Progenitor cell of endocrine pancreas (in vitro differentiated cells): ENCODE measurements at regions not wholly inside any gene's neighbourhood (a gene's known extent, or its start where the extent isn't known, plus 50 kb on each side); places are given as distances from the start of the nearest gene placed in this dataset.

ENCODE experiments used
- DNase-seq: peaks from one replicate; pipeline ENCODE4 v3.0.0; 2021; ENCODE audit warnings: low spot score; ENCODE audit not compliant: unreplicated experiment
- H3K27ac Mint-ChIP-seq: 2 replicates; pipeline ENCODE4 v1.8.0; 2021; ENCODE audit warnings: mild to moderate bottlenecking, moderate library complexity, mixed read lengths
- H3K27me3 Mint-ChIP-seq: 2 replicates; pipeline ENCODE4 v1.8.0; 2021; ENCODE audit warnings: mixed read lengths
- H3K36me3 Mint-ChIP-seq: 2 replicates; pipeline ENCODE4 v1.8.0; 2022; ENCODE audit warnings: mixed read lengths; ENCODE audit not compliant: insufficient read depth
- H3K4me1 Mint-ChIP-seq: 2 replicates; pipeline ENCODE4 v1.8.0; 2021; ENCODE audit warnings: low read depth, mixed read lengths
- H3K4me3 Mint-ChIP-seq: 2 replicates; pipeline ENCODE4 v1.8.0; 2021; ENCODE audit warnings: low read depth, mild to moderate bottlenecking, moderate library complexity, mixed read lengths
- H3K9me3 Mint-ChIP-seq: 2 replicates; pipeline ENCODE4 v1.8.0; 2021; ENCODE audit warnings: low read depth, mixed read lengths
- TF ChIP-seq, protein P1 (sequence below): fragments of 200-600 bp; sonication (generic); IDR thresholded peaks from one replicate; pipeline ENCODE4 v1.5.0; 2021; ENCODE audit warnings: antibody characterized with exemption, mild to moderate bottlenecking; ENCODE audit not compliant: unreplicated experiment

DNA sequence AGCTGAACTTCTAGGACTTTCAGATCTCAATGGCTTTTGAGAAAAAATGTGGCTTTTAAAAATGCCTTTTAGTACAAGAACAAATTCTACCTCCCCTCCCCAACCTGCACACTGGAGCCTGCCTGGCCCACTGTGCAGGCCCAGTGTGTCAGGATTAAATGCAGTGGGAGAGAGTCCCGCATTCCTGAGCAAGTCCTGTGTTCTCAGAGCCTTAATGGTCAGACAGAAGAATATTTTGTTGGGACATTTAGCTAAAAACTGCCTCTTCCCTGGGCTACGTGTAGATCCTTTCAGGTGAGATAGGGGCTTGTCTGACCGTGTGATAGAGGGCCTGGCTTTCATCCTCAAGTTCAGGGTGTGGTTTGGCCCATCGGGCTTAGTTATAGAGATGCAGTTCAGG lies 63.1 kb upstream of the ESRRB start:
- TF ChIP-seq, protein P1, sequence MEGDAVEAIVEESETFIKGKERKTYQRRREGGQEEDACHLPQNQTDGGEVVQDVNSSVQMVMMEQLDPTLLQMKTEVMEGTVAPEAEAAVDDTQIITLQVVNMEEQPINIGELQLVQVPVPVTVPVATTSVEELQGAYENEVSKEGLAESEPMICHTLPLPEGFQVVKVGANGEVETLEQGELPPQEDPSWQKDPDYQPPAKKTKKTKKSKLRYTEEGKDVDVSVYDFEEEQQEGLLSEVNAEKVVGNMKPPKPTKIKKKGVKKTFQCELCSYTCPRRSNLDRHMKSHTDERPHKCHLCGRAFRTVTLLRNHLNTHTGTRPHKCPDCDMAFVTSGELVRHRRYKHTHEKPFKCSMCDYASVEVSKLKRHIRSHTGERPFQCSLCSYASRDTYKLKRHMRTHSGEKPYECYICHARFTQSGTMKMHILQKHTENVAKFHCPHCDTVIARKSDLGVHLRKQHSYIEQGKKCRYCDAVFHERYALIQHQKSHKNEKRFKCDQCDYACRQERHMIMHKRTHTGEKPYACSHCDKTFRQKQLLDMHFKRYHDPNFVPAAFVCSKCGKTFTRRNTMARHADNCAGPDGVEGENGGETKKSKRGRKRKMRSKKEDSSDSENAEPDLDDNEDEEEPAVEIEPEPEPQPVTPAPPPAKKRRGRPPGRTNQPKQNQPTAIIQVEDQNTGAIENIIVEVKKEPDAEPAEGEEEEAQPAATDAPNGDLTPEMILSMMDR: no peak
- no peak for DNase-seq
- Mint-ChIP-seq H3K36me3 (no peaks in the 10 kb centered on the region), H3K27ac (no peak overlapping the region), H3K9me3 (no peaks in the 10 kb centered on the region), H3K27me3 (peaks cover 73% of the 10 kb centered on the region), H3K4me1 (peaks cover 27% of the 10 kb centered on the region), H3K4me3 (no peak overlapping the region)

DNA sequence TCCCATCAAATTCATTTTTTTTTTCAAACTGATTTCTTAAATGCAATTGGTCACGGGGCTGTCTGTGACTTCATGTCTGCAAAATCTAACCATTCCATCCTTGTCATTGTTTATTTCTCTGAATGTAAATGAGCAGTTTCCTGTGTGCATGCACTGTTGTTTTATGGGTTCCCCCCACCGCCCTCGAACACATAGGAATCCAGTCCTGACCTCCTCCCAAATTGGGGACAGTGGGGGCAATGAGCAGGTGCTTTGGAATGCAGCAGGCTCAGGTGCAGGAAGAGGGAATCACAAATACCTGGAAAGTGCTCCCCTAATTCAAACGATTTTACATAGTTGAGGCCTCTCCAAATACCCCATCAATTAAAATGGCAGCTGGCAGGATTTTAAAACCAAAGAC lies 62.6 kb upstream of the ESRRB start:
- no peak overlapping the region for H3K27ac Mint-ChIP-seq
- peaks cover 71% of the 10 kb centered on the region for H3K27me3 Mint-ChIP-seq
- no peaks in the 10 kb centered on the region for H3K9me3 Mint-ChIP-seq
- no peak overlapping the region for H3K4me3 Mint-ChIP-seq
- TF ChIP-seq, protein P1: no peak
- H3K4me1 Mint-ChIP-seq: peaks cover 27% of the 10 kb centered on the region
- no peak for DNase-seq
- no peaks in the 10 kb centered on the region for H3K36me3 Mint-ChIP-seq

DNA sequence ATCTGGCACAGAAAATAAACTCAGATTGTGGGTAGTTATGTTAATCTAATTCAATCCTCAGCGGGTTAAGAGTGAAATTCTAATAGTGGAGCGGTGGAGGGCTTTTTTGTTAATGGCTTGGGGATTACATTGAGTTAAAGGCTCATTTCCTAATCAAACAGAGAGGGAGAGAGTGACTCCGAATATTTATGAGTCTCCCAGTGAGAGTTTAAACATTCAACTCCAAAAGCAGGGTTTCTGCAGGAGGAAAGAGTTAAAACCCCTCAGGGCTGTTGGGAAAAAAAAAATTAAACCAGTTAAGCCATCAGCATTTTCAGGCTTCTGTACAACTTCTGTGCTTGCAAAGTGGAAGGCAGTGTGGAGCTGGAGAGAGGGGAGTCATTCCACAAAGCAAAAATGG lies 62.1 kb upstream of the ESRRB start:
- DNase-seq: no peak
- Mint-ChIP-seq H3K4me1 (peaks cover 27% of the 10 kb centered on the region), H3K27me3 (peaks cover 66% of the 10 kb centered on the region)

DNA sequence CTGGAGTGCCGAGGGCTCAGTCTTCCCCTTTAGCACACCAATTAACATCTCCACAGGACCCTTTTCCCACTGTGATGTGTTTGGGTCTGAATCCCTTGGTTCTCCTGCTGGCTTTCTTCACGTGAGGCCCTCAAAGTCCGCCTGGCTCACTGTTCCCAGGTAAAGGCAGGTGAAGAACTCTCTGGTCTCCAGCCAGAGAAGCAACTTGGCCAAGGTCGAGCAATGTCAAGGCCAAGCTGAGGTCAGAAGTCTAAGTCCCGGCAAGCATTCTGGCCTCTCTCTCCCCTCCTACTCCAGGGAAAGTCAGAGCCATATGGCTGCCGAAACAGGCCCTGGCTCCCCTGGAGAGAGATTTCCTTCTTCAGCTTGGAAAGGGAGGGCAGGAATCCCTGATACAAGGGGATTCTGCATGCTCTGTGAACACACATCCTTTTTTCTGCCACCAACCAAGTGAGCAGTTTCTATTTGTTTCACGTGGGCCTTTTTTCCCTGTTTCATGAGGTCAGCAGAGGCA lies 61.4 kb upstream of the ESRRB start:
- TF ChIP-seq, protein P1: no peak
- H3K9me3 Mint-ChIP-seq: no peaks in the 10 kb centered on the region
- DNase-seq: no peak
- H3K27ac Mint-ChIP-seq: no peak overlapping the region
- H3K4me1 Mint-ChIP-seq: peaks cover 27% of the 10 kb centered on the region
- no peaks in the 10 kb centered on the region for H3K36me3 Mint-ChIP-seq
- no peak overlapping the region for H3K4me3 Mint-ChIP-seq
- peaks cover 61% of the 10 kb centered on the region for H3K27me3 Mint-ChIP-seq

More for the DNA sequence above, 62.1 kb upstream of the ESRRB start:
- Mint-ChIP-seq H3K4me3 (no peak overlapping the region), H3K9me3 (no peaks in the 10 kb centered on the region), H3K27ac (no peak overlapping the region), H3K36me3 (no peaks in the 10 kb centered on the region)
- TF ChIP-seq, protein P1: no peak

DNA sequence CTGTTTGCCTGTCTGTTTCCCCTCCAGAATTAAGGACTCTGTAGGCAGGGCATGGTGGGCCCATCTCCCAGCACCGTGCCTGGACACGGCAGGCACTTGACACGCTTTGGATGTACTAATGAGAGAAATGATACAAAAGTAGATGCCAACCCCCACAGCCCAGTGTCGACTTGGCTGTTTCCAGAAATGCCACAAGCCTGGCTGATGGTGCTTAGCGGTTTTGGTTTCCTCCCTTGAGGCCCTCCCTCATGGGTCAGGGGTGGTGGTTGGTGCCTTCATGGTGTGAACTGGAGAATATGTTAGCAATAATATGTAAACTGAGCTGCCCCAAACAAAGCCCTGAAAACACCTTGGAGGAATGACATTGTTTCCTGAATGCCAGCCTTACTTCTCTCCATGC lies 55.5 kb upstream of the ESRRB start:
- H3K4me1 Mint-ChIP-seq: no peaks in the 10 kb centered on the region
- TF ChIP-seq, protein P1: no peak
- no peaks in the 10 kb centered on the region for H3K36me3 Mint-ChIP-seq
- no peaks in the 10 kb centered on the region for H3K9me3 Mint-ChIP-seq
- no peak overlapping the region for H3K27ac Mint-ChIP-seq
- peaks cover 35% of the 10 kb centered on the region for H3K27me3 Mint-ChIP-seq
- no peak for DNase-seq
- no peak overlapping the region for H3K4me3 Mint-ChIP-seq
